ENCODE measurements at regions not wholly inside any gene's neighbourhood (a gene's known extent, or its start where the extent isn't known, plus 50 kb on each side); places are given as distances from the start of the nearest gene placed in this dataset.

GRCh38 chr14:95465936-95466335, 50.5 kb downstream of the SYNE3 start:
- no peak for TF ChIP-seq POLR2A (IDR thresholded peaks at IDR 0.05; ENCODE audit: low read depth, low read length)
- TF ChIP-seq, protein P1, sequence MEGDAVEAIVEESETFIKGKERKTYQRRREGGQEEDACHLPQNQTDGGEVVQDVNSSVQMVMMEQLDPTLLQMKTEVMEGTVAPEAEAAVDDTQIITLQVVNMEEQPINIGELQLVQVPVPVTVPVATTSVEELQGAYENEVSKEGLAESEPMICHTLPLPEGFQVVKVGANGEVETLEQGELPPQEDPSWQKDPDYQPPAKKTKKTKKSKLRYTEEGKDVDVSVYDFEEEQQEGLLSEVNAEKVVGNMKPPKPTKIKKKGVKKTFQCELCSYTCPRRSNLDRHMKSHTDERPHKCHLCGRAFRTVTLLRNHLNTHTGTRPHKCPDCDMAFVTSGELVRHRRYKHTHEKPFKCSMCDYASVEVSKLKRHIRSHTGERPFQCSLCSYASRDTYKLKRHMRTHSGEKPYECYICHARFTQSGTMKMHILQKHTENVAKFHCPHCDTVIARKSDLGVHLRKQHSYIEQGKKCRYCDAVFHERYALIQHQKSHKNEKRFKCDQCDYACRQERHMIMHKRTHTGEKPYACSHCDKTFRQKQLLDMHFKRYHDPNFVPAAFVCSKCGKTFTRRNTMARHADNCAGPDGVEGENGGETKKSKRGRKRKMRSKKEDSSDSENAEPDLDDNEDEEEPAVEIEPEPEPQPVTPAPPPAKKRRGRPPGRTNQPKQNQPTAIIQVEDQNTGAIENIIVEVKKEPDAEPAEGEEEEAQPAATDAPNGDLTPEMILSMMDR (IDR thresholded peaks at IDR 0.05; ENCODE audit: extremely low read depth in 1 of 2, insufficient read depth in 1 of 2, low read depth in 1 of 2, low read length in 2 of 2) = no peak
- no peak for TF ChIP-seq MAX (IDR thresholded peaks at IDR 0.05; ENCODE audit: insufficient read depth, insufficient read length)
- TF ChIP-seq MYC (IDR thresholded peaks at IDR 0.05; ENCODE audit: low read depth, low read length) = no peak
- no peak for TF ChIP-seq POLR2AphosphoS5 (IDR thresholded peaks at IDR 0.05; ENCODE audit: insufficient read depth, low read depth, low read length)
- TF ChIP-seq EZH2 (IDR thresholded peaks at IDR 0.05; ENCODE audit: borderline replicate concordance, low read depth, low read length, severe bottlenecking) = no peak
- no peak for TF ChIP-seq JUN (IDR thresholded peaks at IDR 0.05; ENCODE audit: borderline replicate concordance, insufficient read depth, insufficient read length, low read depth)
- TF ChIP-seq FOS (IDR thresholded peaks at IDR 0.05; ENCODE audit: borderline replicate concordance, insufficient read depth, low read length) = no peak
- TF ChIP-seq GATA2 (IDR thresholded peaks at IDR 0.05; ENCODE audit: insufficient read depth, insufficient read length, low read depth, low read length) = no peak

Measured in endothelial cell of umbilical vein (primary cell).